Activated naive CD8-positive, alpha-beta T cell treated with anti-CD3 and anti-CD28 coated beads, Interleukin-2, amount 50 U/mL, for 16 hours (primary cell): ENCODE measurements at regions not wholly inside any gene's neighbourhood (a gene's known extent, or its start where the extent isn't known, plus 50 kb on each side); places are given as distances from the start of the nearest gene placed in this dataset.

ENCODE experiments used
- DNase-seq: peaks from one replicate; pipeline ENCODE4 v3.0.0-alpha.2; 2020; ENCODE audit warnings: low read depth, low spot score

- DNase-seq, result no peak
Measured at GRCh38 chr2:47237375-47238334, 61.3 kb upstream of the CALM2 start.

- no peak for DNase-seq
Measured at GRCh38 chr2:47236503-47237215, 60.3 kb upstream of the CALM2 start.

GRCh38 chr2:47235132-47235531 lies 58.8 kb upstream of the CALM2 start:
- no peak for DNase-seq

GRCh38 chr2:47234456-47234855 lies 58.1 kb upstream of the CALM2 start:
- DNase-seq, result no peak

GRCh38 chr2:47232738-47233415 lies 56.6 kb upstream of the CALM2 start:
- DNase-seq, result no peak

- no peak for DNase-seq
Measured at GRCh38 chr2:47230418-47230817, 54.1 kb upstream of the CALM2 start.

GRCh38 chr2:47227532-47228279 lies 51.4 kb upstream of the CALM2 start:
- no peak for DNase-seq

- DNase-seq, result no peak
Measured at GRCh38 chr2:47226923-47227220, 50.6 kb upstream of the CALM2 start.

GRCh38 chr2:47226132-47226922 lies 50.0 kb upstream of the CALM2 start:
- no peak for DNase-seq
